ENCODE measurements at regions not wholly inside any gene's neighbourhood (a gene's known extent, or its start where the extent isn't known, plus 50 kb on each side); places are given as distances from the start of the nearest gene placed in this dataset.
A peak's percentile ranks its signal among the peaks of the same experiment; 100 is the strongest.
"Not testable (repeated sequence)": the region's sequence is repeated elsewhere in the genome, so short reads cannot be mapped to it uniquely, and the experiment has no call there.

GRCh38 chr1:148261684-148262083 lies 109.6 kb upstream of the NBPF11 start:
- DNase-seq, result not testable (repeated sequence)

GRCh38 chr1:148257886-148258285 lies 105.8 kb upstream of the NBPF11 start:
- not testable (repeated sequence) for DNase-seq

GRCh38 chr1:148254611-148255429 lies 102.7 kb upstream of the NBPF11 start:
- peak; percentile 32 for DNase-seq

- DNase-seq, result not testable (repeated sequence)
These were observed 101.7 kb upstream of the NBPF11 start for GRCh38 chr1:148253808-148254207.

- DNase-seq, result not testable (repeated sequence)
These were observed 96.7 kb upstream of the NBPF11 start for GRCh38 chr1:148248798-148249197.

- peak; percentile 23 for DNase-seq
These were observed 94.3 kb upstream of the NBPF11 start for GRCh38 chr1:148246258-148246861.

- DNase-seq, result not testable (repeated sequence)
These were observed 93.8 kb upstream of the NBPF11 start for GRCh38 chr1:148245843-148246242.

GRCh38 chr1:148245443-148245842 lies 93.4 kb upstream of the NBPF11 start:
- DNase-seq, result not testable (repeated sequence)

GRCh38 chr1:148233250-148233649 lies 81.2 kb upstream of the NBPF11 start:
- DNase-seq, result not testable (repeated sequence)

GRCh38 chr1:148228846-148229245 lies 76.8 kb upstream of the NBPF11 start:
- not testable (repeated sequence) for DNase-seq

GRCh38 chr1:148222399-148223159 lies 70.5 kb upstream of the NBPF11 start:
- DNase-seq, result not testable (repeated sequence)

- not testable (repeated sequence) for DNase-seq
These were observed 69.5 kb upstream of the NBPF11 start for GRCh38 chr1:148221593-148221992.

GRCh38 chr1:148219229-148219628 lies 67.1 kb upstream of the NBPF11 start:
- not testable (repeated sequence) for DNase-seq

- not testable (repeated sequence) for DNase-seq
These were observed 59.1 kb upstream of the NBPF11 start for GRCh38 chr1:148211191-148211590.

- not testable (repeated sequence) for DNase-seq
These were observed 58.5 kb upstream of the NBPF11 start for GRCh38 chr1:148210624-148211023.

- not testable (repeated sequence) for DNase-seq
These were observed 58.1 kb upstream of the NBPF11 start for GRCh38 chr1:148210166-148210565.

- not testable (repeated sequence) for DNase-seq
These were observed 49.9 kb upstream of the NBPF11 start for GRCh38 chr1:148202013-148202412.

Measured in eye (tissue), 1 donor.